Right hindlimb (tissue), 1 donor: ENCODE measurements at regions not wholly inside any gene's neighbourhood (a gene's known extent, or its start where the extent isn't known, plus 50 kb on each side); places are given as distances from the start of the nearest gene placed in this dataset.
"Not testable (repeated sequence)": the region's sequence is repeated elsewhere in the genome, so short reads cannot be mapped to it uniquely, and the experiment has no call there.

Experiments used
- DNase-seq: peaks from one replicate; pipeline ENCODE4 v3.0.0-alpha.2; 2018

DNA sequence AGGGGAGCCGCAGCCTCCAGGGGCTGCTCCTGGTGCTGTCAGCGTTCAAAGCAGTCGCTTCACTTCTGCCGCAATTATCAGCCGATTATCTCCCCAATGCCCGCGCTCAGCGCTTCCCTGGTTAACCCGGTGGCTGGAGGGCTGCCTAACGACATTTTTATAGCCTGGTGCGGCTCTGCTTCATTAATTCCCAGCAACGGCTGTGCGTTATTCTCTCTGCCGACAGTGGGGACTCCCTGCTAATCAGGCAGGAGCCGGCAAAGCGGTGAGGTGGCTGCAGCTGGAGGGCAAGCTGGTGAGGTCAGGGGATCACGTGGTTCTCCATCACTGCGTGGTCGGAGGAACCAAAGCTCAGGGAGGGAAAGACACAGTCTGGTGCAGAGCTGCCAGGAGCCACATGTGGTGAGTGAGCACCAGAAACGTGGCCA is 62.9 kb downstream of the GLRX5 start:
- no peak for DNase-seq

GRCh38 chr14:95601650-95602049 is 66.8 kb downstream of the GLRX5 start:
- DNase-seq: no peak

- DNase-seq: no peak
Observed at GRCh38 chr14:95603415-95603814, 68.6 kb downstream of the GLRX5 start.

DNA sequence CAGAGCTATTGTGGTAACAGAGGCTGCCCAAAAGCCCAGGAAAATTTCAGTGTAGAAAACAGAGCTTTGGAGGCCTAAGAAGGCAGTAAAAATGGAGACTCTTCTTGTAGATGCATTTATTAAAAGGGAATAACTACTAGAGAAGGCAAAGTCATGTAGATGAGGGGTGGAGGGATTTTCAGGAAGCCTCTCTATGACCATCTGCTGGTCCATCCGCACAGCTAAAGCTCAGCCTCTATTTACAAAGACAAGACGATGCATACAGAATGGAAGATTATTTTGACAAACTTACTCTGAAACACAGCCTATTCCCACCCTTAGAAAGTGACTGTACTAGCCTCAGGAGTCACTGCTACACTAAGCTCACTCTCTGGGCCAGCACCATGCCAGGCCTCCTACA is 71.4 kb downstream of the GLRX5 start:
- DNase-seq: no peak

DNA sequence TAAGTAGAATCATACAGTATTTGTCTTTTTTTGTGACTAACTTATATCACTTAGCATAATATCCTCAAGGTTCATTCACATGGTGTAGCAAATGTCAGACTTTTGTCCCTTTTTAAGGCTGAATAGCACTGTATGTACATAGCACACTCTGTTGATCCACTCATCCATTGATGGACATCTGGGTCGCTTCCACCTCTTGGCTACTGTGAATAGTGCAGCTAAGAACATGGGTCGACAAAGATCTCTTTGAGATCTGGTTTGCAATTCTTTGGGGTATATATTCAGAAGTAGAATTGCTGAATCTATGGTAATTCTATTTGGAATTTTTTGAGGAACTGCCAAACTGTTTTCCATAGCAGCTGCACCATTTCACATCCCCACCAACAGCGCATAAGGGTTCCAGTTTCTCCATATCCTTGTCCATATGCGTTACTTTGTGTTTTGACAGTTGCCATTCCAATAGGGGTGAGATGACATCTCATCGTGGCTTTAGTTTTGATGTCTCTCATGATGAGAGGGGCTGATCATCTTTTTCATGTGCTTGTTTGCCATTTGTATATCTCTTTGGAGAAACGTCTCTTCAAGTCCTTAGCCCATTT is 73.9 kb downstream of the GLRX5 start:
- no peak for DNase-seq

DNA sequence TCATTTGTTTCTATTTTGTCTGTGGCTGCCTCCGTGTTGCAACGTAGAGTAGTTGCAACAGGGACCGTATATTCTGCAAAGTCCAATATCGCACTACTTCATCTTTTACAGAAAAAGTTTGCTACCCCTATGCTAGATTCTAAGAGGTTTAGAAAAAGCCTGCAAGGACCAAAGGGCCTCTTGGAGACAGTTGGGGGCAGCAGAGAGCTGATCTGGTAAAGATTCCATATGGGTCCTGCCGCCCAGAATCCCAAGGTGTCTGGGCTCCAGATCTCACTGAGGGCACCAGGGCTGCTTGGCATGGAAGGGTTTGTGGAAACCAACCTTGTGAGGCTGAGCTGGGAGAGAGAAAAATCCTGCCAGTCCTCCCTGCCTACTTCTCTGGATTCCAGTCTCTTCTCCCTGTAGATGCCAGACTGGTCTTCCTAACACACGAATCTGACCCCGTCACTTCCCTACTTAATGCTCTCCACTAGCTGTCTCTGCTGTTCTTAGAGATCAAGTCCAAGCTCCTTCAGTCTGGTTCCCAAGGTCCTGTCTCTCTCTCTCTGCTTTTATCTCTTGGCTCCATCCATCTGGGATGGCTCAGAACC is 74.6 kb downstream of the GLRX5 start:
- peak; percentile 35 for DNase-seq

- DNase-seq: no peak
Observed at GRCh38 chr14:95611293-95611880, 74.8 kb upstream of the TCL1B start.

DNA sequence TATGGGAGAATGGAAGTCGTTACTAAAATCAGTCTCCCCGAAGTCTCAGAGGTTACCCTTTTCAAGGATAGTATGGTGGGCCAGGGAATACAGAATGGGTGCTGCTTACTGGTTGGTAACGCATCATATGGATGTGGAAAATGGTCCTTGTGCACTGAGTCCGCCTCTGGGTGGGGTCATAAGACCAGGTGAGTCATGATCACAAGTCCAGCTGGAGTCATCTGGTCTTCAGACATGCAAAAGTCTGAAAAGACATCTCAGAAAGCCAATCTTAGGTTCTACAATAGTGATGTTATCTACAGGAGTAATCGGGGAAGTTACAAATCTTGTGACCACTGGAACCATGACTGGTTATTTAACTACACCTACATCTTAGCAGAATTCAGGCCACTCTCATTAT is 71.9 kb upstream of the TCL1B start:
- no peak for DNase-seq

- DNase-seq: no peak
Observed at GRCh38 chr14:95616745-95617144, 69.5 kb upstream of the TCL1B start.

DNA sequence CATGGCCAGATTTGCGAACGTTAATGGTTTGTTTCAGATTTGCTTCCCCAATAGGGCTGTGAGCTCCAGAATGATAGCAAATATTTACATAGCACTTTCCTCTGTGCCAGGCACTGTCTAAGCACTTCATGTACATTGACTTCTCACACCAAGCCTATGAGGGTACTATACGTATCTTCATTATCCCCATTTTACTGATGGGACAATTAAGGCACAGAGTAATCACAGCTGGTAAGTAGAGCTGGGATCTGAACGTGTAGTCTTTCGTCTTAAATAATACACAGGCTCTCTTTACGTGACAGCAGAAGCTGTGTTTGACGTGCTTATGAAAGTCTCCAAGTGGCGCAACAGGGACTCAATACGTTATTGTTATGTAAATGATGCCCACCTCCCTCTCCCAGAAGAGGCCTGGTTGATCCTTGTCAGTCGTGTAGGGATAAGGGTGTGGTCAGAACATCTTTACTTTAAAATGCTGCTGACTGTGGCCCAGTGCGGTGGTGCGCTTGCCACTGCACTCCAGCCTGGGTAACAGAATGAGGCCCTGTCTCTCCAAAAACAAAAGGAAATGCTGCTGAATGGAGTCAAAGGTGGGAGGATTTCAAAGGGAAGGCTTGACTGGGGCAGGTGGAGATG is 66.3 kb upstream of the TCL1B start:
- no peak for DNase-seq

DNA sequence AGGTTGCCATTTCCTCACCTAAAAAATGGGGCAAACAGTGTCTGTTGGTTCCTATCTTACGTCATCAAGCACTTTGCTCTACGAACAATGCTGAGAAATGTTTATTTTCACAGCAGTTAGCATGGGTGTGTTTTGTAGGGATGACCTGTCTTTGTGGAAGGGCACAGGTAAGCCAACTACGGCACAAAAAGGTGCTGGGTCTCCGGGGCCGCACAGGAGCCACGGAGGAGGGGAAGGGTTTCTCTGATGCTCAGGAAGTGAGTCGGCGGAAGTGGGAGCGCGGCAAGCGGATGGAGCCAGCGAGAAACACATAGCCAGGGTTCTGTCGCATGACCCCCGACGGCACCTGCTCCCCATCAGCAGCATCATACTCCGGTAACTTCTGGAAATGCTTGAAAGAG is 65.6 kb upstream of the TCL1B start:
- no peak for DNase-seq

DNA sequence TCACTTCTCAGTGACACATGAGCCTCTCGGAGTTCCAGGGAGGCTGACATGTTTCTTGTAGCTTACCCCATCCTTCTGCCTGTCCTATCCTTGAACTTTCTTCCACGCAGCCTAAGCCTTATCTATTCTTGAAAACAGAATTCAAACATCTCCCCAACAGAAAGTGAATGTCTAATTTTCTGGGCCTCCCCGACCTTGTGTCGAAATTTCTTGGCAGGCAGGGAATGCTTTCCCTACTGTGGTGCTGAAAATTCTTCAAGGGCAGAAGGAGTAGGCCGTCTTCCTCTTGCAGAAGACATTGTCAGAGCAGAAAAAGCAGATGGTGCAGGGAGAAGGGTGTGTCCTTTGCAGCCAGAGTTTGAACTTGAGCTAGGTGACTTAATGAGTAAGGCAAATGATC is 63.0 kb upstream of the TCL1B start:
- no peak for DNase-seq

DNA sequence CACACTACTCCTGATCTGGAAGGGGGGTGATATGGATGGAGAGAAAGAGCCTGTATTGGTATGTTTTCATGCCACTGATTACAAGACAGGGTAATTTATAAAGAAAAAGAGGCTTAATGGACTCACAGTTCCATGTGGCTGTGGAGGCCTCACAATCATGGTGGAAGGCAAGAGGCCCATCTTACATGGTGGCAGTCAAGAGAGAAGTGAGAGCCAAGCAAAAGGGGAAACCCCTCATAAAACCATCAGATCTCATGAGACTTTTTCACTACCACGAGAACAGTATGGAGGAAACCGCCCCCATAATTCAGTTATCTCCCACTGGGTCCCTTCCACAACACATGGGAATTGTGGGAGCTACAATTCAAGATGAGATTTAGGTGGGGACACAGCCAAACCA is 60.5 kb upstream of the TCL1B start:
- DNase-seq: not testable (repeated sequence)

DNA sequence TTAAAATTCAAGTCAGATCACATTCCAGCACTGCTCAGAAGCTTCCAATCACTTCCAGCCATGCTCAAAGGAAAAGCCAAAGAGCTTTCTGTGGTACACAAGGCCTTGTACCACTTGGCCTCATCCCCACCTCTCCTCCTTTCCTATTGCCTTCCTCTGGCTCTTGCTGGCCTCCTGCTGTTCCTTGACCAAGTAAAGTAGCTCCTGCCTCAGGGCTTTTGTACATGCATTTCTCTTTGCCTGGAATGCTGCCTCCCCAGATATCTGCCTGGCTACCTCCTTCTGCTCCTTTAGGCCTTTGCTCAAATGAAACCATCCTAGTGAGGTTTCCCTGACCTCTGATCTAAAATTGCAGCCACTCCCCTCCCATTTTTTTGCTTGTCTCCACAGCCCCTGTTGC is 51.2 kb upstream of the TCL1B start:
- DNase-seq: no peak
